Psoas muscle (tissue), 7 donors: ENCODE measurements at regions not wholly inside any gene's neighbourhood (a gene's known extent, or its start where the extent isn't known, plus 50 kb on each side); places are given as distances from the start of the nearest gene placed in this dataset.
"Not testable (repeated sequence)": the region's sequence is repeated elsewhere in the genome, so short reads cannot be mapped to it uniquely, and the experiment has no call there.

ENCODE experiments used
- ATAC-seq, 4 donors: fragments of 200-7000 bp; cut with Tn5 transposase; one replicate each; pipeline ENCODE4 v1.9.1; 2020; ENCODE audit warnings: moderate library complexity in 3 of 4, mild to moderate bottlenecking in 2 of 4
- DNase-seq, 2 donors: peaks; one replicate each; pipeline ENCODE4 v3.0.0-alpha.2; 2020
- H3K27ac ChIP-seq: fragments of 200-600 bp; one replicate; pipeline ENCODE4 v1.8.0; 2022
- H3K27me3 ChIP-seq, 3 donors: fragments of 200-600 bp in 1 of 3; one replicate each; pipeline versions ENCODE4 v1.6.1 to v1.8.0; 2013 to 2022; ENCODE audit warnings: low read length in 2 of 3, mild to moderate bottlenecking in 2 of 3, moderate library complexity in 1 of 3; ENCODE audit not compliant: insufficient read depth in 3 of 3
- H3K36me3 ChIP-seq, 2 donors: fragments of 200-600 bp in 1 of 2; one replicate each; pipeline versions ENCODE4 v1.6.1 to v1.8.0; 2013 to 2022; ENCODE audit warnings: low read depth in 1 of 2, mild to moderate bottlenecking in 1 of 2, moderate library complexity in 1 of 2; ENCODE audit not compliant: insufficient read depth in 1 of 2
- H3K4me1 ChIP-seq: fragments of 200-600 bp; one replicate; pipeline ENCODE4 v1.8.0; 2022
- H3K4me3 ChIP-seq: fragments of 200-600 bp; one replicate; pipeline ENCODE4 v1.8.0; 2022; ENCODE audit warnings: mild to moderate bottlenecking
- H3K9me3 ChIP-seq: fragments of 200-600 bp; one replicate; pipeline ENCODE4 v1.8.0; 2022
- WGBS, 3 donors: extraction: QIAGEN DNeasy Blood & Tissue Kit; methylation state at CpG; one replicate each; pipeline versions ENCODE4 v1.1.6 to v1.1.7; 2013; 5-methylcytosine and 5-hydroxymethylcytosine counted together
- intact Hi-C, 2 donors: fragments of 100-400 bp; cut with DNase I; formaldehyde crosslinking; loops; one replicate each; pipeline versions ENCODE4 v1.11.0 to v1.14.2; 2022
- TF ChIP-seq, protein P1 (sequence below): fragments of 200-600 bp; IDR thresholded peaks from one replicate; pipeline ENCODE4 v1.8.0; 2022; ENCODE audit warnings: antibody characterized with exemption
- donor health status: healthy with polysubstance abuse.
- donor health status: DM: no; HTN: no; CAD: no; lungs with moderate emphysema.
- donor health status: Bipolar disorder and iron deficiency.
- donor health status: healthy.
- donor health status: DM: yes; HTN: yes; CAD: no.
- donor health status: DM: no; HTN: no; CAD: no.
- donor health status: DM: yes; HTN: yes; CAD: no.

DNA sequence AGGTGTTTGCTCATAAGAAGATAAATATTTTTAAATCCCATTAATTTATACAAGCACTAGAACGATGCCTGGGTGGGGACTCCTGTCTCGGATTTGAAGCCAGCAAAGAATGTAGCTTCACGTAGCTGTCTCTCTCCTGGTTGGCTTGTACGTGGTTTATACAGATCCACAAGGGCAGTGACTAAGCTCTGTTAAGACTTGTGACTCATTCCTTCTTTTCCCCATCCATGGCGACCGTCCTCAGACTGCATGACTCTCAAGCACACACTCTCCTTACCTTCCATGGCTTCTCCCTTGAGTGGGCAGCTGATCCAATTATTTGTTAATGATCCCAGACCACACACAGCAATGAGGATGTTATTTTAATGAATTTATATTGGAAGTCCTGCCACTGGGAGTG lies 679.7 kb upstream of the SOX9 start:
- TF ChIP-seq, protein P1, sequence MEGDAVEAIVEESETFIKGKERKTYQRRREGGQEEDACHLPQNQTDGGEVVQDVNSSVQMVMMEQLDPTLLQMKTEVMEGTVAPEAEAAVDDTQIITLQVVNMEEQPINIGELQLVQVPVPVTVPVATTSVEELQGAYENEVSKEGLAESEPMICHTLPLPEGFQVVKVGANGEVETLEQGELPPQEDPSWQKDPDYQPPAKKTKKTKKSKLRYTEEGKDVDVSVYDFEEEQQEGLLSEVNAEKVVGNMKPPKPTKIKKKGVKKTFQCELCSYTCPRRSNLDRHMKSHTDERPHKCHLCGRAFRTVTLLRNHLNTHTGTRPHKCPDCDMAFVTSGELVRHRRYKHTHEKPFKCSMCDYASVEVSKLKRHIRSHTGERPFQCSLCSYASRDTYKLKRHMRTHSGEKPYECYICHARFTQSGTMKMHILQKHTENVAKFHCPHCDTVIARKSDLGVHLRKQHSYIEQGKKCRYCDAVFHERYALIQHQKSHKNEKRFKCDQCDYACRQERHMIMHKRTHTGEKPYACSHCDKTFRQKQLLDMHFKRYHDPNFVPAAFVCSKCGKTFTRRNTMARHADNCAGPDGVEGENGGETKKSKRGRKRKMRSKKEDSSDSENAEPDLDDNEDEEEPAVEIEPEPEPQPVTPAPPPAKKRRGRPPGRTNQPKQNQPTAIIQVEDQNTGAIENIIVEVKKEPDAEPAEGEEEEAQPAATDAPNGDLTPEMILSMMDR: no peak
- no peaks in the 10 kb centered on the region for H3K4me1 ChIP-seq
- no peak overlapping the region for H3K27ac ChIP-seq
- H3K9me3 ChIP-seq: no peaks in the 10 kb centered on the region
- H3K4me3 ChIP-seq: no peak overlapping the region
- H3K27me3 ChIP-seq: peaks cover 0 to 2% (median 0%) of the 10 kb centered on the region in 3 donors
- DNase-seq (no peak), ATAC-seq (no peak)
- intact Hi-C loops: no loop called here
- 87 to 89% (median 88%) methylated on average over 6 of the region's 6 CpGs for WGBS, 3 donors
- H3K36me3 ChIP-seq: no peaks in the 10 kb centered on the region

DNA sequence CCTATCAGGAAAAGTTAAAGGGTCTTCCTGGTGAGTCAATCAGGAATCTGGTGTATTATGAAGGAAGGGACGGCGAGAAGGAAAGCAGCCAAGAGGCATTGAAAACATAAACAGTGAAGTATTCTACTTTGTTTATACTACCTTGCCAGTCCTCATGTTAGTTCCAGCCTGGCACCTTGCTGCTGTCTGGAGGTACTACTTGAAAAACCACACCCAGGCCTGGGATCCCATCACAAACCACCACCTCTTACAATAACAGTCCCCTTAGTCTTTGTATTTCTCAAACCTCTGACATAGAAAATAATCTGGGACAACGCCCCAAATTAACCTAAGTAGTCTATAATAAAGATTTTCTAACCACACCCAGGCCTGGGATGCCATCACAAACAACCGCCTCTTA lies 676.7 kb upstream of the SOX9 start:
- Histone ChIP-seq H3K36me3 (no peaks in the 10 kb centered on the region), H3K27ac (no peak overlapping the region), H3K27me3 (peaks cover 0 to 2% (median 0%) of the 10 kb centered on the region in 3 donors), H3K9me3 (no peaks in the 10 kb centered on the region), H3K4me1 (no peaks in the 10 kb centered on the region), H3K4me3 (no peak overlapping the region)
- DNase-seq (no peak), ATAC-seq (no peak)
- 79 to 82% (median 82%) methylated on average over 4 of the region's 4 CpGs for WGBS, 3 donors
- intact Hi-C loops: no loop called here
- TF ChIP-seq, protein P1: no peak

DNA sequence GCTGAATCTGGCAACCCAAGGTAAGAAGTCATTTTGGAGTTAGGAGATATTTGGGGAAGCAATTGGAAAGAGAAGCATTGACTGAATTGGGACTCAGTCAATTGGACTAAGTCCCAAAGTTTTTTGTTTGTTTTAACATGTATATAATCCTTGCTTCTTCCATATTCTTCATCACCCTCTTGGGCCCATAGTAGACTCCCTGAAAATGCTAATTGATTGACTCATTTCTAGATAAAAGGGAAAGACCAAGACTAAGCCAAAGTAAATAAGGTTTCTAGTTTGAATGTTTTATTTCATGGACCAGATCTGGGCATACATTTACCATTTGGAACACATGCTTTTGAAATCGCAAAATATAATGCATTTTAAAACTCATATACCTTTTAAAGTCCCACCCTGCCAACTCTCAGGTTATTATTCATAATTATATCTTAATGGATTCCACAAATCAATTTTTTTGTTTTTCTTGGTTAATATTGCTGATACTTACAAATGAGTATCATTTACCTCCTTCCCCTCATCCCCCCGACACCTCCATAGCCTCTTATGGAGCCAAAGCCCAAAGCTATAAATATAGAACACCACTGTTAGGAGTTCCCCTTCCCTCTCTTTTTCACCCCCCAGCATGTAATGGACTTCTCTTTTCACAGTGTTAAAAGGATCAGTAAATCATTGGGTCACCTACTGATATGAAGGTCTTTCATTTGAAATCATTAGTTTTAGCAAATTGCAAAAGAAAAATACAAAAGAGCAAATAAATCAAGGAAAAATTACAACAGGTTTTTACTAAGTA lies 674.0 kb upstream of the SOX9 start:
- H3K27me3 ChIP-seq: no peaks in the 10 kb centered on the region
- DNase-seq: no peak
- no peak overlapping the region for H3K27ac ChIP-seq
- ATAC-seq: no peak
- no peaks in the 10 kb centered on the region for H3K36me3 ChIP-seq
- no peaks in the 10 kb centered on the region for H3K9me3 ChIP-seq
- H3K4me1 ChIP-seq: no peaks in the 10 kb centered on the region
- intact Hi-C loops: no loop called here
- TF ChIP-seq, protein P1: no peak
- 85 to 90% (median 87%) methylated on average over 2 of the region's 2 CpGs for WGBS, 3 donors
- no peak overlapping the region for H3K4me3 ChIP-seq

- TF ChIP-seq, protein P1: no peak
- Histone ChIP-seq H3K4me3 (no peak overlapping the region), H3K36me3 (no peaks in the 10 kb centered on the region), H3K27me3 (no peaks in the 10 kb centered on the region), H3K9me3 (no peaks in the 10 kb centered on the region), H3K4me1 (no peaks in the 10 kb centered on the region), H3K27ac (no peak overlapping the region)
- no peak for ATAC-seq
- 83 to 93% (median 87%) methylated on average over 3 of the region's 3 CpGs for WGBS, 3 donors
- intact Hi-C loops: no loop called here
- no peak for DNase-seq
Measured at GRCh38 chr17:71447644-71448043, 673.2 kb upstream of the SOX9 start.

GRCh38 chr17:71450657-71451056 lies 670.2 kb upstream of the SOX9 start:
- ATAC-seq, intact Hi-C loops, H3K9me3 ChIP-seq, H3K36me3 ChIP-seq, H3K4me1 ChIP-seq, DNase-seq, H3K4me3 ChIP-seq, H3K27ac ChIP-seq, H3K27me3 ChIP-seq: not testable (repeated sequence)
- 70 to 80% (median 75%) methylated on average over 2 of the region's 2 CpGs for WGBS, 3 donors
